HCT116 (cell line): ENCODE measurements at regions not wholly inside any gene's neighbourhood (a gene's known extent, or its start where the extent isn't known, plus 50 kb on each side); places are given as distances from the start of the nearest gene placed in this dataset.

ENCODE experiments used
- ATAC-seq: fragments of 200-7000 bp; cut with Tn5 transposase; 2 replicates; pipeline ENCODE4 v1.9.1; 2020; ENCODE audit warnings: mild to moderate bottlenecking, moderate library complexity
- BruUV-seq: library from RNA; stranded (reverse); fragments of 400-500 nt; replicated peaks from 2 replicates; lab custom pipeline; 2021; lab: Mats Ljungman, UMichigan
- CTCF ChIA-PET: fragments of 300-600 bp; sonication (Branson Sonifier 250); formaldehyde crosslinking; loops from one replicate; lab custom pipeline; 2021; ENCODE audit warnings: antibody characterized with exemption; lab: Charles Lee
- POLR2A ChIA-PET: fragments of 300-600, 350-600 bp; sonication (Branson Sonifier 250); formaldehyde crosslinking; loops from one replicate; lab custom pipeline; 2021; ENCODE audit warnings: antibody characterized with exemption; lab: Charles Lee
- RAD21 ChIA-PET, 2 experiments: fragments of 300-600 bp; sonication (Branson Sonifier 250); formaldehyde crosslinking; loops; one replicate each; lab custom pipeline; 2023; ENCODE audit warnings: low total read pairs in 2 of 2; ENCODE audit not compliant: uncharacterized antibody in 2 of 2, unreplicated experiment in 2 of 2, low non-redundant PET in 1 of 2; lab: Charles Lee
- DNase-seq: peaks from one replicate; pipeline ENCODE4 v3.0.0-alpha.2; 2010; ENCODE audit warnings: low read depth, low spot score
- H2AFZ ChIP-seq: fragments of 200-600 bp; shearing (Covaris generic), sonication (generic); 2 replicates; pipeline ENCODE4 v1.6.1; 2017; ENCODE audit warnings: low read depth, mixed run types, mixed read lengths, antibody characterized with exemption, low read length; ENCODE audit not compliant: poor library complexity, severe bottlenecking
- H3K27ac ChIP-seq: 2 replicates; pipeline ENCODE4 v1.5.1; 2012; ENCODE audit warnings: low read depth, low read length
- H3K27me3 ChIP-seq: fragments of 200-600 bp; sonication (generic); 2 replicates; pipeline ENCODE4 v1.6.1; 2016; ENCODE audit warnings: mixed run types, low read length, mixed read lengths; ENCODE audit not compliant: insufficient read depth
- H3K36me3 ChIP-seq, 2 experiments: fragments of 200-500 bp in 1 of 2; fragments of 200-600 bp in 1 of 2; sonication (Bioruptor generic) in 1 of 2; sonication (generic) in 1 of 2; 2 replicates each; pipeline versions ENCODE4 v1.5.1 to v1.6.1; 2014 to 2016; ENCODE audit warnings: low read length in 2 of 2, inconsistent platforms in 1 of 2, mixed read lengths in 1 of 2, mixed run types in 1 of 2; ENCODE audit not compliant: insufficient read depth in 2 of 2, control insufficient read depth in 1 of 2
- H3K4me1 ChIP-seq, 2 experiments: fragments of 200-600 bp in 1 of 2; sonication (generic) in 1 of 2; 2 replicates each; pipeline versions ENCODE4 v1.5.1 to v1.6.1; 2012 to 2017; ENCODE audit warnings: low read length in 2 of 2, inconsistent platforms in 1 of 2, mild to moderate bottlenecking in 1 of 2, mixed read lengths in 1 of 2, mixed run types in 1 of 2, moderate library complexity in 1 of 2; ENCODE audit not compliant: insufficient read depth in 2 of 2, control insufficient read depth in 1 of 2
- H3K4me2 ChIP-seq: fragments of 200-600 bp; sonication (generic); 2 replicates; pipeline ENCODE4 v1.6.1; 2017; ENCODE audit warnings: mixed run types, low read length, mixed read lengths
- H3K4me3 ChIP-seq, 2 experiments: fragments of 200-600 bp in 1 of 2; sonication (generic) in 1 of 2; replicated peaks in 1 of 2; 2 replicates each; pipeline ENCODE4 v1.5.1; 2011 to 2016; ENCODE audit warnings: low read length in 2 of 2, control low read depth in 1 of 2, low read depth in 1 of 2, mild to moderate bottlenecking in 1 of 2, mixed read lengths in 1 of 2, mixed run types in 1 of 2
- H3K79me2 ChIP-seq: fragments of 200-600 bp; sonication (generic); 2 replicates; pipeline ENCODE4 v1.6.1; 2017; ENCODE audit warnings: mild to moderate bottlenecking, mixed run types, low read length, moderate library complexity, mixed read lengths; ENCODE audit not compliant: insufficient read depth
- H3K9ac ChIP-seq: fragments of 200-600 bp; sonication (generic); 2 replicates; pipeline ENCODE4 v1.6.1; 2016; ENCODE audit warnings: low read length, mixed read lengths
- H3K9me2 ChIP-seq: fragments of 200-600 bp; sonication (generic), shearing (Covaris generic); 2 replicates; pipeline ENCODE4 v1.6.1; 2017; ENCODE audit warnings: mixed run types, mild to moderate bottlenecking, moderate library complexity; ENCODE audit not compliant: insufficient read depth
- H3K9me3 ChIP-seq, 2 experiments: fragments of 200-500 bp in 1 of 2; fragments of 200-600 bp in 1 of 2; sonication (Bioruptor generic) in 1 of 2; sonication (generic) in 1 of 2; 2 replicates each; pipeline ENCODE4 v1.6.1; 2014 to 2017; ENCODE audit warnings: low read length in 2 of 2, mixed read lengths in 2 of 2, inconsistent platforms in 1 of 2, low read depth in 1 of 2, mild to moderate bottlenecking in 1 of 2, mixed run types in 1 of 2, moderate library complexity in 1 of 2; ENCODE audit not compliant: control insufficient read depth in 1 of 2, insufficient read depth in 1 of 2
- H4K20me1 ChIP-seq: fragments of 200-600 bp; sonication (generic), shearing (Covaris generic); 2 replicates; pipeline ENCODE4 v1.6.1; 2017; ENCODE audit warnings: mixed run types, mild to moderate bottlenecking, moderate library complexity; ENCODE audit not compliant: insufficient read depth
- ATF3 ChIP-seq: IDR thresholded peaks from 2 replicates; pipeline ENCODE4 v1.6.1; 2012
- CEBPB ChIP-seq: IDR thresholded peaks from 2 replicates; pipeline ENCODE4 v1.6.1; 2012; ENCODE audit warnings: low read depth
- EGR1 ChIP-seq: IDR thresholded peaks from 2 replicates; pipeline ENCODE4 v1.6.1; 2012; ENCODE audit warnings: low read depth
- ELF1 ChIP-seq: IDR thresholded peaks from 2 replicates; pipeline ENCODE4 v1.6.1; 2012; ENCODE audit warnings: low read depth, borderline replicate concordance
- EZH2 ChIP-seq: fragments of 200-600 bp; sonication (generic); IDR thresholded peaks from 2 replicates; pipeline ENCODE4 v1.6.1; 2017; ENCODE audit warnings: antibody characterized with exemption, mixed run types
- EZH2phosphoT487 ChIP-seq: fragments of 200-600 bp; IDR thresholded peaks from 2 replicates; pipeline ENCODE4 v1.6.1; 2018; ENCODE audit warnings: antibody characterized with exemption, borderline replicate concordance
- FOSL1 ChIP-seq: IDR thresholded peaks from 2 replicates; pipeline ENCODE4 v1.6.1; 2012; ENCODE audit warnings: low read depth
- MAX ChIP-seq: IDR thresholded peaks from 2 replicates; pipeline ENCODE4 v1.6.1; 2012
- POLR2A ChIP-seq: IDR thresholded peaks from 2 replicates; pipeline ENCODE4 v1.7.0; 2011; ENCODE audit warnings: borderline replicate concordance; ENCODE audit not compliant: insufficient read depth, insufficient read length; ENCODE audit errors: extremely low read depth
- POLR2AphosphoS5 ChIP-seq: IDR thresholded peaks from 2 replicates; pipeline ENCODE4 v1.6.1; 2011; ENCODE audit warnings: mild to moderate bottlenecking, low read depth, low read length, moderate library complexity
- RAD21 ChIP-seq: IDR thresholded peaks from 2 replicates; pipeline ENCODE4 v1.6.1; 2012; ENCODE audit warnings: low read depth, mild to moderate bottlenecking
- REST ChIP-seq: IDR thresholded peaks from 2 replicates; pipeline ENCODE4 v1.6.1; 2012; ENCODE audit warnings: low read depth
- SIN3A ChIP-seq: IDR thresholded peaks from 2 replicates; pipeline ENCODE4 v1.6.1; 2012; ENCODE audit warnings: low read depth
- SP1 ChIP-seq: IDR thresholded peaks from 2 replicates; pipeline ENCODE4 v1.6.1; 2012; ENCODE audit warnings: low read depth
- TCF7L2 ChIP-seq: IDR thresholded peaks from 2 replicates; pipeline ENCODE4 v1.7.0; 2011; ENCODE audit warnings: borderline replicate concordance, inconsistent platforms; ENCODE audit not compliant: insufficient read depth, insufficient read length; ENCODE audit errors: extremely low read depth
- ZFX ChIP-seq: fragments of 450-650 bp; IDR thresholded peaks from 2 replicates; pipeline ENCODE4 v1.6.1; 2017
- intact Hi-C: fragments of 100-400 bp; cut with micrococcal nuclease; formaldehyde crosslinking; loops from 2 replicates; pipeline ENCODE4 v1.10.0; 2022

- no TSS peak for BruUV-seq
- ATAC-seq: no peak
- H3K36me3 ChIP-seq: no peaks in the 10 kb centered on the region
- H3K4me1 ChIP-seq: no peaks in the 10 kb centered on the region
- DNase-seq: no peak
- ChIA-PET POLR2A (no interaction called here), CTCF (no interaction called here), RAD21 (no interaction called here)
- H3K4me2 ChIP-seq: no peak overlapping the region
- no peaks in the 10 kb centered on the region for H4K20me1 ChIP-seq
- H3K27me3 ChIP-seq: no peaks in the 10 kb centered on the region
- no peaks in the 10 kb centered on the region for H3K79me2 ChIP-seq
- H3K9me2 ChIP-seq: no peaks in the 10 kb centered on the region
- no peak overlapping the region for H3K4me3 ChIP-seq
- H2AFZ ChIP-seq: no peak overlapping the region
- intact Hi-C loops: no loop called here
- no peak overlapping the region for H3K27ac ChIP-seq
- no peak overlapping the region for H3K9ac ChIP-seq
- TF ChIP-seq ZFX: no peak
- TF ChIP-seq POLR2AphosphoS5: no peak
- no peak for TF ChIP-seq FOSL1
- no peak for TF ChIP-seq REST
- TF ChIP-seq RAD21: no peak
- TF ChIP-seq POLR2A: no peak
- TF ChIP-seq EZH2: no peak
- TF ChIP-seq EGR1: no peak
- TF ChIP-seq ATF3: no peak
- no peak for TF ChIP-seq SP1
- TF ChIP-seq MAX: no peak
- no peak for TF ChIP-seq ELF1
- no peak for TF ChIP-seq SIN3A
- no peak for TF ChIP-seq CEBPB
- TF ChIP-seq TCF7L2: no peak
- TF ChIP-seq EZH2phosphoT487: no peak
- H3K9me3 ChIP-seq: no peaks in the 10 kb centered on the region
These were observed 267.7 kb upstream of the ACTBL2 start for GRCh38 chr5:57750282-57750681.
